Activated T-helper 1 cell treated with anti-CD3 and anti-CD28 coated beads, Interleukin-12 subunit alpha, Interleukin-12 subunit beta, Interleukin-2, Interleukin-4 antibody, amounts not matched to agents 30 ng/mL and 10 ng/mL and 1 ng/mL, durations not matched to agents 14 hours and 24 hours and 36 hours (primary cell): ENCODE measurements at regions not wholly inside any gene's neighbourhood (a gene's known extent, or its start where the extent isn't known, plus 50 kb on each side); places are given as distances from the start of the nearest gene placed in this dataset.

Experiments
- DNase-seq: peaks from one replicate; pipeline ENCODE4 v3.0.0; 2021; ENCODE audit warnings: low spot score
- H3K27ac Mint-ChIP-seq: one replicate; pipeline ENCODE4 v1.8.0; 2021; ENCODE audit warnings: mild to moderate bottlenecking, mixed read lengths
- H3K27me3 Mint-ChIP-seq: one replicate; pipeline ENCODE4 v1.8.0; 2022; ENCODE audit warnings: mild to moderate bottlenecking, moderate library complexity, mixed read lengths; ENCODE audit not compliant: insufficient read depth
- H3K36me3 Mint-ChIP-seq: one replicate; pipeline ENCODE4 v1.8.0; 2021; ENCODE audit warnings: low read depth, mixed read lengths
- H3K4me1 Mint-ChIP-seq: one replicate; pipeline ENCODE4 v1.8.0; 2021; ENCODE audit warnings: low read depth, mixed read lengths
- H3K4me3 Mint-ChIP-seq: one replicate; pipeline ENCODE4 v1.8.0; 2021; ENCODE audit warnings: mild to moderate bottlenecking, moderate library complexity, mixed read lengths
- H3K9me3 Mint-ChIP-seq: one replicate; pipeline ENCODE4 v1.8.0; 2021; ENCODE audit warnings: mixed read lengths
- intact Hi-C: fragments of 100-400 bp; cut with micrococcal nuclease; formaldehyde crosslinking; loops from one replicate; pipeline ENCODE4 v1.15.1; 2024

- DNase-seq, result no peak
- intact Hi-C loops, result no loop called here
- Mint-ChIP-seq H3K27me3 (no peaks in the 10 kb centered on the region), H3K4me1 (no peaks in the 10 kb centered on the region), H3K4me3 (no peak overlapping the region), H3K27ac (no peak overlapping the region), H3K9me3 (no peaks in the 10 kb centered on the region), H3K36me3 (no peaks in the 10 kb centered on the region)
These were observed 147.6 kb upstream of the HS3ST3A1 start for GRCh38 chr17:13749166-13749890.

GRCh38 chr17:13749891-13750235 lies 148.1 kb upstream of the HS3ST3A1 start:
- H3K4me3 Mint-ChIP-seq, result no peak overlapping the region

GRCh38 chr17:13750816-13751793 lies 149.4 kb upstream of the HS3ST3A1 start:
- H3K36me3 Mint-ChIP-seq, result no peaks in the 10 kb centered on the region
- H3K4me1 Mint-ChIP-seq, result no peaks in the 10 kb centered on the region
- no peak overlapping the region for H3K27ac Mint-ChIP-seq
- intact Hi-C loops, result no loop called here
- H3K27me3 Mint-ChIP-seq, result no peaks in the 10 kb centered on the region
- H3K9me3 Mint-ChIP-seq, result no peaks in the 10 kb centered on the region
- no peak overlapping the region for H3K4me3 Mint-ChIP-seq
- no peak for DNase-seq

More at GRCh38 chr17:13749891-13750235, 148.1 kb upstream of the HS3ST3A1 start:
- Mint-ChIP-seq H3K4me1 (no peaks in the 10 kb centered on the region), H3K36me3 (no peaks in the 10 kb centered on the region), H3K27ac (no peak overlapping the region), H3K9me3 (no peaks in the 10 kb centered on the region), H3K27me3 (no peaks in the 10 kb centered on the region)
- DNase-seq, result no peak
- intact Hi-C loops, result no loop called here

GRCh38 chr17:13753154-13753553 lies 151.4 kb upstream of the HS3ST3A1 start:
- Mint-ChIP-seq H3K9me3 (no peaks in the 10 kb centered on the region), H3K4me1 (no peaks in the 10 kb centered on the region), H3K36me3 (no peaks in the 10 kb centered on the region), H3K4me3 (no peak overlapping the region), H3K27me3 (no peaks in the 10 kb centered on the region), H3K27ac (no peak overlapping the region)
- no peak for DNase-seq
- intact Hi-C loops, result no loop called here

GRCh38 chr17:13753771-13754170 lies 152.0 kb upstream of the HS3ST3A1 start:
- no peak for DNase-seq
- H3K4me1 Mint-ChIP-seq, result no peaks in the 10 kb centered on the region
- H3K4me3 Mint-ChIP-seq, result no peak overlapping the region
- H3K27ac Mint-ChIP-seq, result no peak overlapping the region
- H3K27me3 Mint-ChIP-seq, result no peaks in the 10 kb centered on the region
- intact Hi-C loops, result no loop called here
- H3K36me3 Mint-ChIP-seq, result no peaks in the 10 kb centered on the region
- H3K9me3 Mint-ChIP-seq, result no peaks in the 10 kb centered on the region

GRCh38 chr17:13755851-13756250 lies 154.1 kb upstream of the HS3ST3A1 start:
- Mint-ChIP-seq H3K36me3 (no peaks in the 10 kb centered on the region), H3K27ac (no peak overlapping the region), H3K27me3 (no peaks in the 10 kb centered on the region), H3K4me3 (no peak overlapping the region), H3K9me3 (no peaks in the 10 kb centered on the region), H3K4me1 (no peaks in the 10 kb centered on the region)
- DNase-seq, result no peak
- intact Hi-C loops, result loop anchor here (5.0 kb wide), 1 partner anchor 546 kb away; the partner anchor contains the start of gene HS3ST3B1

GRCh38 chr17:13756763-13757162 lies 155.0 kb upstream of the HS3ST3A1 start:
- Mint-ChIP-seq H3K4me1 (no peaks in the 10 kb centered on the region), H3K4me3 (no peak overlapping the region), H3K9me3 (no peaks in the 10 kb centered on the region), H3K27me3 (no peaks in the 10 kb centered on the region), H3K36me3 (no peaks in the 10 kb centered on the region), H3K27ac (no peak overlapping the region)
- intact Hi-C loops, result loop anchor here (5.0 kb wide), 1 partner anchor 546 kb away; the partner anchor contains the start of gene HS3ST3B1
- DNase-seq, result no peak

GRCh38 chr17:13757871-13758270 lies 156.1 kb upstream of the HS3ST3A1 start:
- Mint-ChIP-seq H3K4me1 (no peaks in the 10 kb centered on the region), H3K27me3 (no peaks in the 10 kb centered on the region), H3K9me3 (no peaks in the 10 kb centered on the region), H3K27ac (no peak overlapping the region), H3K4me3 (no peak overlapping the region), H3K36me3 (no peaks in the 10 kb centered on the region)
- DNase-seq, result no peak
- intact Hi-C loops, result loop anchor here (5.0 kb wide), 1 partner anchor 544 kb away; the partner anchor contains the start of gene HS3ST3B1

- no peak for DNase-seq
- intact Hi-C loops, result loop anchor here (5.0 kb wide), 1 partner anchor 543 kb away; the partner anchor contains the start of gene HS3ST3B1
- Mint-ChIP-seq H3K9me3 (no peaks in the 10 kb centered on the region), H3K27ac (no peak overlapping the region), H3K4me1 (no peaks in the 10 kb centered on the region), H3K27me3 (no peaks in the 10 kb centered on the region), H3K4me3 (no peak overlapping the region), H3K36me3 (no peaks in the 10 kb centered on the region)
These were observed 158.0 kb upstream of the HS3ST3A1 start for GRCh38 chr17:13759518-13760335.

- H3K4me3 Mint-ChIP-seq, result no peak overlapping the region
- H3K36me3 Mint-ChIP-seq, result no peaks in the 10 kb centered on the region
- H3K4me1 Mint-ChIP-seq, result no peaks in the 10 kb centered on the region
- no peaks in the 10 kb centered on the region for H3K9me3 Mint-ChIP-seq
- no peaks in the 10 kb centered on the region for H3K27me3 Mint-ChIP-seq
- H3K27ac Mint-ChIP-seq, result no peak overlapping the region
- intact Hi-C loops, result no loop called here
- no peak for DNase-seq
These were observed 159.4 kb upstream of the HS3ST3A1 start for GRCh38 chr17:13761038-13761603.

- Mint-ChIP-seq H3K27ac (no peak overlapping the region), H3K36me3 (no peaks in the 10 kb centered on the region), H3K4me3 (no peak overlapping the region), H3K9me3 (peaks cover 11% of the 10 kb centered on the region), H3K4me1 (no peaks in the 10 kb centered on the region), H3K27me3 (no peaks in the 10 kb centered on the region)
- DNase-seq, result no peak
- intact Hi-C loops, result no loop called here
These were observed 164.0 kb upstream of the HS3ST3A1 start for GRCh38 chr17:13765701-13766100.

GRCh38 chr17:13770702-13771101 lies 169.0 kb upstream of the HS3ST3A1 start:
- H3K27ac Mint-ChIP-seq, result no peak overlapping the region
- peaks cover 17% of the 10 kb centered on the region for H3K9me3 Mint-ChIP-seq
- peaks cover 1% of the 10 kb centered on the region for H3K36me3 Mint-ChIP-seq
- intact Hi-C loops, result no loop called here
- no peaks in the 10 kb centered on the region for H3K27me3 Mint-ChIP-seq
- DNase-seq, result no peak
- H3K4me3 Mint-ChIP-seq, result no peak overlapping the region
- no peaks in the 10 kb centered on the region for H3K4me1 Mint-ChIP-seq
